ENCODE measurements at regions not wholly inside any gene's neighbourhood (a gene's known extent, or its start where the extent isn't known, plus 50 kb on each side); places are given as distances from the start of the nearest gene placed in this dataset.

DNA sequence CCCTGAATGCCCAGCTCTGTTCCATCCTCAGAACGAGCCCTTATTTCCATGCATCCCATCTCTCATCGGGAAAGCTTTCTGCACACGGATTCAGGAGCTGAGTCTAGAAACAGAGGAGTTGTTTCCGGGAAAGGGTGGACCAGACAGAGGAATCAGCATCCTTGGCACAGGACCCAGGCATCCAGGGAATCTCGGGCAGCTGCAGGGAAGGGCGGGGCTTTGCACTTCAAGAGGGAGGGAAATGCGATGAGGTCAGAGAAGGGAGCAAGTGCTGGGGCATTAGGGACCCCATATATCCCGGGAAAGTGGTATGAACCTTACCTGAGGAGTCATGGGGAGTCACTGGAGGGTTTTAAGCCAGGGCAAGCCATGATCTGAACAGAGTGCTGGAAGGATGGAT, 68.5 kb downstream of the NPTX2 start:
- Histone ChIP-seq H3K36me3 (replicated peaks; ENCODE audit: low read depth, low read length) (no peaks in the 10 kb centered on the region), H3K79me2 (ENCODE audit: low read length) (no peaks in the 10 kb centered on the region), H3K27me3 (ENCODE audit: low read depth, low read length) (peaks cover 3% of the 10 kb centered on the region; the same call in 1 of the 2 replicates), H3K27ac (ENCODE audit: low read length) (no peak overlapping the region), H4K20me1 (ENCODE audit: insufficient read depth, low read length) (no peaks in the 10 kb centered on the region), H2AFZ (ENCODE audit: low read depth, low read length) (no peak overlapping the region), H3K4me1 (ENCODE audit: low read length) (no peaks in the 10 kb centered on the region), H3K4me2 (ENCODE audit: low read length) (no peak overlapping the region), H3K9me3 (ENCODE audit: insufficient read depth, low read length) (0 out of 2 replicates have a peak, but pooled peaks cover 4% of the 10 kb centered on the region), H3K9ac (ENCODE audit: low read length) (no peak overlapping the region), H3K4me3 (ENCODE audit: low read length) (no peak overlapping the region)
- TF ChIP-seq, protein P1, sequence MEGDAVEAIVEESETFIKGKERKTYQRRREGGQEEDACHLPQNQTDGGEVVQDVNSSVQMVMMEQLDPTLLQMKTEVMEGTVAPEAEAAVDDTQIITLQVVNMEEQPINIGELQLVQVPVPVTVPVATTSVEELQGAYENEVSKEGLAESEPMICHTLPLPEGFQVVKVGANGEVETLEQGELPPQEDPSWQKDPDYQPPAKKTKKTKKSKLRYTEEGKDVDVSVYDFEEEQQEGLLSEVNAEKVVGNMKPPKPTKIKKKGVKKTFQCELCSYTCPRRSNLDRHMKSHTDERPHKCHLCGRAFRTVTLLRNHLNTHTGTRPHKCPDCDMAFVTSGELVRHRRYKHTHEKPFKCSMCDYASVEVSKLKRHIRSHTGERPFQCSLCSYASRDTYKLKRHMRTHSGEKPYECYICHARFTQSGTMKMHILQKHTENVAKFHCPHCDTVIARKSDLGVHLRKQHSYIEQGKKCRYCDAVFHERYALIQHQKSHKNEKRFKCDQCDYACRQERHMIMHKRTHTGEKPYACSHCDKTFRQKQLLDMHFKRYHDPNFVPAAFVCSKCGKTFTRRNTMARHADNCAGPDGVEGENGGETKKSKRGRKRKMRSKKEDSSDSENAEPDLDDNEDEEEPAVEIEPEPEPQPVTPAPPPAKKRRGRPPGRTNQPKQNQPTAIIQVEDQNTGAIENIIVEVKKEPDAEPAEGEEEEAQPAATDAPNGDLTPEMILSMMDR (IDR thresholded peaks at IDR 0.05; ENCODE audit: low read depth, low read length): no peak
- no peak for TF ChIP-seq EZH2phosphoT487 (IDR thresholded peaks at IDR 0.05; ENCODE audit: low read depth)

GRCh38 chr7:98686466-98687080, 69.5 kb downstream of the NPTX2 start:
- H4K20me1 ChIP-seq (ENCODE audit: insufficient read depth, low read length): no peaks in the 10 kb centered on the region
- H2AFZ ChIP-seq (ENCODE audit: low read depth, low read length): no peak overlapping the region
- TF ChIP-seq, protein P1 (IDR thresholded peaks at IDR 0.05; ENCODE audit: low read depth, low read length): no peak
- no peak for TF ChIP-seq EZH2phosphoT487 (IDR thresholded peaks at IDR 0.05; ENCODE audit: low read depth)
- H3K9ac ChIP-seq (ENCODE audit: low read length): no peak overlapping the region
- H3K9me3 ChIP-seq (ENCODE audit: insufficient read depth, low read length): 0 out of 2 replicates have a peak, but pooled peaks cover 4% of the 10 kb centered on the region
- H3K27me3 ChIP-seq (ENCODE audit: low read depth, low read length): peaks cover 3% of the 10 kb centered on the region; the same call in 1 of the 2 replicates
- H3K4me2 ChIP-seq (ENCODE audit: low read length): no peak overlapping the region
- no peak overlapping the region for H3K4me3 ChIP-seq (ENCODE audit: low read length)
- H3K36me3 ChIP-seq (replicated peaks; ENCODE audit: low read depth, low read length): no peaks in the 10 kb centered on the region
- no peaks in the 10 kb centered on the region for H3K4me1 ChIP-seq (ENCODE audit: low read length)
- H3K27ac ChIP-seq (ENCODE audit: low read length): no peak overlapping the region
- H3K79me2 ChIP-seq (ENCODE audit: low read length): no peaks in the 10 kb centered on the region

GRCh38 chr7:98687111-98687751, 70.1 kb downstream of the NPTX2 start:
- H3K79me2 ChIP-seq (ENCODE audit: low read length): no peaks in the 10 kb centered on the region
- H3K4me2 ChIP-seq (ENCODE audit: low read length): no peak overlapping the region
- no peak overlapping the region for H3K27ac ChIP-seq (ENCODE audit: low read length)
- H3K4me1 ChIP-seq (ENCODE audit: low read length): no peaks in the 10 kb centered on the region
- H3K9ac ChIP-seq (ENCODE audit: low read length): no peak overlapping the region
- no peaks in the 10 kb centered on the region for H3K36me3 ChIP-seq (replicated peaks; ENCODE audit: low read depth, low read length)
- 0 out of 2 replicates have a peak, but pooled peaks cover 4% of the 10 kb centered on the region for H3K9me3 ChIP-seq (ENCODE audit: insufficient read depth, low read length)
- H3K4me3 ChIP-seq (ENCODE audit: low read length): no peak overlapping the region
- H3K27me3 ChIP-seq (ENCODE audit: low read depth, low read length): peaks cover 3% of the 10 kb centered on the region; the same call in 1 of the 2 replicates
- no peaks in the 10 kb centered on the region for H4K20me1 ChIP-seq (ENCODE audit: insufficient read depth, low read length)
- TF ChIP-seq, protein P1 (IDR thresholded peaks at IDR 0.05; ENCODE audit: low read depth, low read length): no peak
- no peak for TF ChIP-seq EZH2phosphoT487 (IDR thresholded peaks at IDR 0.05; ENCODE audit: low read depth)
- H2AFZ ChIP-seq (ENCODE audit: low read depth, low read length): no peak overlapping the region

DNA sequence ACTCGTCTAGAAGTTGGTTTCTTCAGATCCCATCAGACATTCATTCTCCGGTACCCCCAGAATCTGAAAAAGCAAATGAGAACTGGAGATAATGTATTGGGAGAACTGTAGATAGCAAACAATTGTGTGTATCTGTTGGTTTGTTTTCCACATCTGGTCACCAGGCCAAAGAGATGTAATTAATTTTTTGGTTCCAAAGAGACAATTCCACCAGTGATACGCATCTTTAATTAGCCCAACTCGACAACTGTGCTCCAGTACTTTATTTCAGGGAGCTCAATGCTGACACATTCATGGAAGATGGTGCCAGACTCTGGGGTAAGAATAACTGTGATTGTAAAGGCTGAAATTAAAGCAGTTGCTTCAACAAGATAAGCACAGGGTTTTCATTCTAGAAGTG, 74.5 kb downstream of the NPTX2 start:
- no peak overlapping the region for H3K27ac ChIP-seq (ENCODE audit: low read length)
- no peaks in the 10 kb centered on the region for H4K20me1 ChIP-seq (ENCODE audit: insufficient read depth, low read length)
- H3K9ac ChIP-seq (ENCODE audit: low read length): no peak overlapping the region
- no peaks in the 10 kb centered on the region for H3K36me3 ChIP-seq (replicated peaks; ENCODE audit: low read depth, low read length)
- H3K27me3 ChIP-seq (ENCODE audit: low read depth, low read length): 0 out of 2 replicates have a peak, but pooled peaks cover 2% of the 10 kb centered on the region
- no peaks in the 10 kb centered on the region for H3K4me1 ChIP-seq (ENCODE audit: low read length)
- 0 out of 2 replicates have a peak, but pooled peaks cover 4% of the 10 kb centered on the region for H3K9me3 ChIP-seq (ENCODE audit: insufficient read depth, low read length)
- H3K4me3 ChIP-seq (ENCODE audit: low read length): no peak overlapping the region
- no peaks in the 10 kb centered on the region for H3K79me2 ChIP-seq (ENCODE audit: low read length)
- TF ChIP-seq EZH2phosphoT487 (IDR thresholded peaks at IDR 0.05; ENCODE audit: low read depth): no peak
- TF ChIP-seq, protein P1 (IDR thresholded peaks at IDR 0.05; ENCODE audit: low read depth, low read length): no peak
- H2AFZ ChIP-seq (ENCODE audit: low read depth, low read length): no peak overlapping the region
- H3K4me2 ChIP-seq (ENCODE audit: low read length): no peak overlapping the region
